ENCODE measurements at regions not wholly inside any gene's neighbourhood (a gene's known extent, or its start where the extent isn't known, plus 50 kb on each side); places are given as distances from the start of the nearest gene placed in this dataset.
A peak's percentile ranks its signal among the peaks of the same experiment; 100 is the strongest.

DNA sequence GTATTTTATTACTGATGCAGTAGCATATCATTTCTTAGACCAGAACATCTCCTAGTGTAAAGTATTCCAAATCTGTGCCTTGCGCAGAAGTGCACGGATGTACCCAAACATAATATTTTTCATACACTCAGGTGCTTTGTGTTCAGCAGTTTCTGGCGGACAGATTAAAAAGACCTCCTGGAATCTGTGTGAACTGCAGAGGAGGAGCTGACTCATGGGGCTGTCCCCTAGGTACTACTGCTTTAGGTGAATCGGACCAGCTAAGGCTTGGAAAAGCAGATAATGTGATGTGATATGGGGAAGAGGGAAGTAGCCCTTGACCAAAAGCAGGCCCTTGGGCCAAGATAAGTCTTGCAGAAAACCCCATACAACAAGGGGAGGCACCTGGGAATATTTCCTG is 310.1 kb downstream of the PLK2 start:
- Histone ChIP-seq H3K36me3 (ENCODE audit: control insufficient read depth in 2 of 2, extremely low read depth in 1 of 2, insufficient read depth in 2 of 2, low read length in 2 of 2) (no peaks in the 10 kb centered on the region), H4K20me1 (ENCODE audit: control insufficient read depth, extremely low read depth, insufficient read depth, low read length) (no peaks in the 10 kb centered on the region), H3K4me1 (ENCODE audit: control insufficient read depth, extremely low read depth, insufficient read depth, low read length) (peaks cover 6% of the 10 kb centered on the region), H3K9me1 (ENCODE audit: control insufficient read depth, extremely low read depth, insufficient read depth, low read length) (no peaks in the 10 kb centered on the region), H3K27ac (ENCODE audit: control insufficient read depth, insufficient read depth, low read length) (no peak overlapping the region), H3K9ac (ENCODE audit: control insufficient read depth, extremely low read depth, insufficient read depth, low read length) (no peak overlapping the region), H3K4me3 (ENCODE audit: control insufficient read depth in 2 of 3, extremely low read depth in 1 of 3, insufficient read depth in 2 of 3, low read depth in 1 of 3, low read length in 3 of 3) (no peak overlapping the region), H3K27me3 (ENCODE audit: control insufficient read depth, extremely low read depth, insufficient read depth, low read length) (no peaks in the 10 kb centered on the region), H3K79me2 (ENCODE audit: control insufficient read depth, insufficient read depth, low read length) (no peaks in the 10 kb centered on the region), H3K4me2 (ENCODE audit: control insufficient read depth, extremely low read depth, insufficient read depth, low read depth, low read length) (no peak overlapping the region), H2AFZ (ENCODE audit: control insufficient read depth, low read length) (no peak overlapping the region), H3K9me3 (ENCODE audit: control insufficient read depth, low read depth, low read length) (no peaks in the 10 kb centered on the region)
- dilution Hi-C loops (cut with MboI; ENCODE audit: extremely low pct_ligation_motif_present, low sequenced_read_pairs) = no loop called here
- TF ChIP-seq, protein P1, sequence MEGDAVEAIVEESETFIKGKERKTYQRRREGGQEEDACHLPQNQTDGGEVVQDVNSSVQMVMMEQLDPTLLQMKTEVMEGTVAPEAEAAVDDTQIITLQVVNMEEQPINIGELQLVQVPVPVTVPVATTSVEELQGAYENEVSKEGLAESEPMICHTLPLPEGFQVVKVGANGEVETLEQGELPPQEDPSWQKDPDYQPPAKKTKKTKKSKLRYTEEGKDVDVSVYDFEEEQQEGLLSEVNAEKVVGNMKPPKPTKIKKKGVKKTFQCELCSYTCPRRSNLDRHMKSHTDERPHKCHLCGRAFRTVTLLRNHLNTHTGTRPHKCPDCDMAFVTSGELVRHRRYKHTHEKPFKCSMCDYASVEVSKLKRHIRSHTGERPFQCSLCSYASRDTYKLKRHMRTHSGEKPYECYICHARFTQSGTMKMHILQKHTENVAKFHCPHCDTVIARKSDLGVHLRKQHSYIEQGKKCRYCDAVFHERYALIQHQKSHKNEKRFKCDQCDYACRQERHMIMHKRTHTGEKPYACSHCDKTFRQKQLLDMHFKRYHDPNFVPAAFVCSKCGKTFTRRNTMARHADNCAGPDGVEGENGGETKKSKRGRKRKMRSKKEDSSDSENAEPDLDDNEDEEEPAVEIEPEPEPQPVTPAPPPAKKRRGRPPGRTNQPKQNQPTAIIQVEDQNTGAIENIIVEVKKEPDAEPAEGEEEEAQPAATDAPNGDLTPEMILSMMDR (optimal IDR thresholded peaks at IDR 0.05 in 1 of 3, IDR thresholded peaks at IDR 0.05 in 1 of 3, conservative IDR thresholded peaks at IDR 0.05 in 1 of 3; ENCODE audit: extremely low read depth in 1 of 3, insufficient read depth in 2 of 3, low read length in 3 of 3) = no peak
- TF ChIP-seq EZH2 (IDR thresholded peaks at IDR 0.05; ENCODE audit: low read length) = no peak
- FAIRE-seq (no peak), DNase-seq (ENCODE audit: low read depth, low spot score) (no peak)

GRCh38 chr5:58149345-58149744 is 310.5 kb downstream of the PLK2 start:
- dilution Hi-C loops (cut with MboI; ENCODE audit: extremely low pct_ligation_motif_present, low sequenced_read_pairs) = no loop called here
- H3K79me2 ChIP-seq (ENCODE audit: control insufficient read depth, insufficient read depth, low read length) = no peaks in the 10 kb centered on the region
- FAIRE-seq = peak; percentile 13
- H3K27ac ChIP-seq (ENCODE audit: control insufficient read depth, insufficient read depth, low read length) = no peak overlapping the region
- H3K4me3 ChIP-seq (ENCODE audit: control insufficient read depth in 2 of 3, extremely low read depth in 1 of 3, insufficient read depth in 2 of 3, low read depth in 1 of 3, low read length in 3 of 3) = no peak overlapping the region
- TF ChIP-seq, protein P1 (optimal IDR thresholded peaks at IDR 0.05 in 1 of 3, IDR thresholded peaks at IDR 0.05 in 1 of 3, conservative IDR thresholded peaks at IDR 0.05 in 1 of 3; ENCODE audit: extremely low read depth in 1 of 3, insufficient read depth in 2 of 3, low read length in 3 of 3) = no peak
- TF ChIP-seq EZH2 (IDR thresholded peaks at IDR 0.05; ENCODE audit: low read length) = no peak
- H2AFZ ChIP-seq (ENCODE audit: control insufficient read depth, low read length) = no peak overlapping the region
- H3K27me3 ChIP-seq (ENCODE audit: control insufficient read depth, extremely low read depth, insufficient read depth, low read length) = no peaks in the 10 kb centered on the region
- H3K9me3 ChIP-seq (ENCODE audit: control insufficient read depth, low read depth, low read length) = no peaks in the 10 kb centered on the region
- H3K4me1 ChIP-seq (ENCODE audit: control insufficient read depth, extremely low read depth, insufficient read depth, low read length) = peaks cover 6% of the 10 kb centered on the region
- no peak for DNase-seq (ENCODE audit: low read depth, low spot score)
- no peaks in the 10 kb centered on the region for H3K9me1 ChIP-seq (ENCODE audit: control insufficient read depth, extremely low read depth, insufficient read depth, low read length)
- H3K9ac ChIP-seq (ENCODE audit: control insufficient read depth, extremely low read depth, insufficient read depth, low read length) = no peak overlapping the region
- no peaks in the 10 kb centered on the region for H4K20me1 ChIP-seq (ENCODE audit: control insufficient read depth, extremely low read depth, insufficient read depth, low read length)
- no peaks in the 10 kb centered on the region for H3K36me3 ChIP-seq (ENCODE audit: control insufficient read depth in 2 of 2, extremely low read depth in 1 of 2, insufficient read depth in 2 of 2, low read length in 2 of 2)
- H3K4me2 ChIP-seq (ENCODE audit: control insufficient read depth, extremely low read depth, insufficient read depth, low read depth, low read length) = no peak overlapping the region
